IMR-90 (cell line): ENCODE measurements at regions not wholly inside any gene's neighbourhood (a gene's known extent, or its start where the extent isn't known, plus 50 kb on each side); places are given as distances from the start of the nearest gene placed in this dataset.

Source experiments
- ATAC-seq: fragments of 200-7000 bp; cut with Tn5 transposase; 2 replicates; pipeline ENCODE4 v1.9.1; 2020; ENCODE audit warnings: low read depth, mild to moderate bottlenecking, moderate library complexity
- BruUV-seq: library from RNA; stranded (reverse); fragments of 400-500 nt; replicated peaks from 2 replicates; lab custom pipeline; 2021; lab: Mats Ljungman, UMichigan
- CTCF ChIA-PET: fragments of 300-600 bp; formaldehyde crosslinking; extraction: SDS; loops from one replicate; lab custom pipeline; 2021; ENCODE audit warnings: antibody characterized with exemption; lab: Yijun Ruan, JAX
- POLR2A ChIA-PET: fragments of 300-600 bp; sonication (Branson Sonifier 250); formaldehyde crosslinking; loops from one replicate; lab custom pipeline; 2022; ENCODE audit warnings: antibody characterized with exemption; ENCODE audit not compliant: unreplicated experiment; lab: Charles Lee
- DNase-seq: peaks from one replicate; pipeline ENCODE4 v3.0.0; 2013
- H2AFZ ChIP-seq: replicated peaks from 2 replicates; pipeline ENCODE3; 2013; ENCODE audit warnings: low read length, mild to moderate bottlenecking; ENCODE audit not compliant: poor library complexity
- H2AK5ac ChIP-seq: 2 replicates; pipeline ENCODE4 v1.6.1; 2013; ENCODE audit warnings: low read depth, low read length, inconsistent platforms
- H2AK9ac ChIP-seq: replicated peaks from 2 replicates; pipeline ENCODE3; 2013; ENCODE audit warnings: mild to moderate bottlenecking, low read depth, low read length, moderate library complexity; ENCODE audit not compliant: poor library complexity
- H2BK120ac ChIP-seq: 2 replicates; pipeline ENCODE4 v1.6.1; 2013; ENCODE audit warnings: low read depth, low read length, inconsistent platforms
- H2BK15ac ChIP-seq: 3 replicates; pipeline ENCODE4 v1.6.1; 2013; ENCODE audit warnings: low read depth, low read length, inconsistent platforms
- H2BK20ac ChIP-seq: 2 replicates; pipeline ENCODE4 v1.6.1; 2013; ENCODE audit warnings: low read depth, mild to moderate bottlenecking, inconsistent platforms, low read length, moderate library complexity
- H2BK5ac ChIP-seq: 2 replicates; pipeline ENCODE4 v1.6.1; 2013; ENCODE audit warnings: mild to moderate bottlenecking, low read depth, low read length, inconsistent platforms; ENCODE audit not compliant: poor library complexity, severe bottlenecking
- H3K14ac ChIP-seq: replicated peaks from 2 replicates; pipeline ENCODE4 v1.6.1; 2013; ENCODE audit warnings: low read depth, low read length, inconsistent platforms
- H3K18ac ChIP-seq: 2 replicates; pipeline ENCODE4 v1.6.1; 2013; ENCODE audit warnings: low read depth, low read length, control low read depth
- H3K23ac ChIP-seq: 2 replicates; pipeline ENCODE4 v1.6.1; 2013; ENCODE audit warnings: low read depth, low read length, inconsistent platforms
- H3K27ac ChIP-seq: 2 replicates; pipeline ENCODE4 v1.5.1; 2013; ENCODE audit warnings: mild to moderate bottlenecking, control low read depth, low read length; ENCODE audit not compliant: insufficient read depth
- H3K27me3 ChIP-seq: 2 replicates; pipeline ENCODE4 v1.6.1; 2013; ENCODE audit warnings: low read length; ENCODE audit not compliant: control insufficient read depth, insufficient read depth
- H3K36me3 ChIP-seq: 2 replicates; pipeline ENCODE4 v1.6.1; 2013; ENCODE audit warnings: low read length, mixed read lengths; ENCODE audit not compliant: control insufficient read depth, insufficient read depth
- H3K4ac ChIP-seq: 2 replicates; pipeline ENCODE4 v1.6.1; 2013; ENCODE audit warnings: low read depth, low read length, inconsistent platforms
- H3K4me1 ChIP-seq: 2 replicates; pipeline ENCODE4 v1.6.1; 2013; ENCODE audit warnings: low read length, mixed read lengths; ENCODE audit not compliant: control insufficient read depth, insufficient read depth
- H3K4me2 ChIP-seq: 2 replicates; pipeline ENCODE4 v1.6.1; 2013; ENCODE audit warnings: low read depth, mild to moderate bottlenecking, control low read depth, low read length, moderate library complexity
- H3K4me3 ChIP-seq: 2 replicates; pipeline ENCODE4 v1.5.1; 2013; ENCODE audit warnings: low read depth, mild to moderate bottlenecking, control low read depth, low read length, moderate library complexity; ENCODE audit not compliant: insufficient read depth
- H3K56ac ChIP-seq: 2 replicates; pipeline ENCODE4 v1.6.1; 2013; ENCODE audit warnings: low read length, inconsistent platforms; ENCODE audit not compliant: insufficient read depth; ENCODE audit errors: extremely low read depth
- H3K79me1 ChIP-seq, 2 experiments: 2 replicates each; pipeline ENCODE4 v1.6.1; 2013; ENCODE audit warnings: low read length in 2 of 2, inconsistent platforms in 1 of 2, low read depth in 1 of 2
- H3K9ac ChIP-seq: 2 replicates; pipeline ENCODE4 v1.6.1; 2013; ENCODE audit warnings: low read depth, low read length, control low read depth
- H3K9me1 ChIP-seq: 2 replicates; pipeline ENCODE4 v1.6.1; 2013; ENCODE audit warnings: low read length, inconsistent platforms; ENCODE audit not compliant: insufficient read depth
- H3K9me3 ChIP-seq: 2 replicates; pipeline ENCODE4 v1.6.1; 2013; ENCODE audit warnings: low read length; ENCODE audit not compliant: control insufficient read depth, insufficient read depth
- H4K20me1 ChIP-seq: 2 replicates; pipeline ENCODE4 v1.6.1; 2013; ENCODE audit warnings: low read length, inconsistent platforms; ENCODE audit not compliant: insufficient read depth
- H4K5ac ChIP-seq: 2 replicates; pipeline ENCODE4 v1.6.1; 2013; ENCODE audit warnings: mild to moderate bottlenecking, low read depth, low read length, control low read depth
- H4K8ac ChIP-seq, 2 experiments: 2 replicates each; pipeline ENCODE4 v1.6.1; 2013; ENCODE audit warnings: low read depth in 2 of 2, low read length in 2 of 2, control low read depth in 1 of 2, inconsistent platforms in 1 of 2
- H4K91ac ChIP-seq: 2 replicates; pipeline ENCODE4 v1.6.1; 2013; ENCODE audit warnings: low read depth, low read length, inconsistent platforms; ENCODE audit not compliant: insufficient read depth
- BHLHE40 ChIP-seq: fragments of 150-350 bp; IDR thresholded peaks from 2 replicates; pipeline ENCODE4 v1.6.1; 2016; ENCODE audit warnings: mild to moderate bottlenecking, low read depth, low read length
- CEBPB ChIP-seq: IDR thresholded peaks from 2 replicates; pipeline ENCODE4 v1.6.1; 2012; ENCODE audit warnings: low read depth, low read length, improper control_type of control experiment
- CHD1 ChIP-seq: IDR thresholded peaks from 2 replicates; pipeline ENCODE4 v1.6.1; 2012; ENCODE audit warnings: low read depth, low read length, improper control_type of control experiment
- ELK1 ChIP-seq: fragments of 150-350 bp; IDR thresholded peaks from 2 replicates; pipeline ENCODE4 v1.6.1; 2016; ENCODE audit warnings: low read depth, mild to moderate bottlenecking, low read length, moderate library complexity, borderline replicate concordance
- MAFK ChIP-seq: IDR thresholded peaks from 2 replicates; pipeline ENCODE4 v1.6.1; 2012; ENCODE audit warnings: low read depth, low read length, improper control_type of control experiment
- MAZ ChIP-seq: IDR thresholded peaks from 2 replicates; pipeline ENCODE4 v1.6.1; 2012; ENCODE audit warnings: low read depth, mild to moderate bottlenecking, low read length, improper control_type of control experiment, moderate library complexity, borderline replicate concordance
- MXI1 ChIP-seq: IDR thresholded peaks from 2 replicates; pipeline ENCODE4 v1.6.1; 2012; ENCODE audit warnings: low read depth, mild to moderate bottlenecking, low read length, moderate library complexity, borderline replicate concordance
- POLR2A ChIP-seq: IDR thresholded peaks from 2 replicates; pipeline ENCODE4 v1.6.1; 2012; ENCODE audit warnings: mild to moderate bottlenecking, low read depth, low read length
- RAD21 ChIP-seq: IDR thresholded peaks from 2 replicates; pipeline ENCODE4 v1.6.1; 2012; ENCODE audit warnings: low read length, improper control_type of control experiment
- RCOR1 ChIP-seq: IDR thresholded peaks from 2 replicates; pipeline ENCODE4 v1.6.1; 2012; ENCODE audit warnings: mild to moderate bottlenecking, low read length, improper control_type of control experiment; ENCODE audit not compliant: insufficient replicate concordance
- RFX5 ChIP-seq: IDR thresholded peaks from 2 replicates; pipeline ENCODE4 v1.8.0; 2012; ENCODE audit warnings: low read depth, mild to moderate bottlenecking, low read length, moderate library complexity
- SMC3 ChIP-seq: fragments of 150-350 bp; IDR thresholded peaks from 2 replicates; pipeline ENCODE4 v1.6.1; 2016; ENCODE audit warnings: low read depth, mild to moderate bottlenecking, antibody characterized with exemption, low read length, moderate library complexity
- USF2 ChIP-seq: fragments of 150-350 bp; IDR thresholded peaks from 2 replicates; pipeline ENCODE4 v1.6.1; 2017; ENCODE audit warnings: mild to moderate bottlenecking, antibody characterized with exemption, low read length, low read depth
- WGBS, 2 experiments: methylation state at CpG; one replicate each; pipeline versions ENCODE4 v1.1.5 to v1.1.7; 2013; ENCODE audit warnings: missing lambda C conversion rate in 2 of 2; ENCODE audit not compliant: insufficient read length in 1 of 2; ENCODE audit errors: extremely low coverage in 2 of 2; 5-methylcytosine and 5-hydroxymethylcytosine counted together
- dilution Hi-C: fragments of 300-500 bp; cut with HindIII; formaldehyde crosslinking; loops from one replicate; pipeline ENCODE4 v1.14.3; 2018; ENCODE audit warnings: low sequenced_read_pairs; ENCODE audit not compliant: unreplicated experiment
- in situ Hi-C: fragments of 300-500 bp; cut with MboI; formaldehyde crosslinking; loops from 3 replicates; pipeline ENCODE4 v1.14.3; 2019; ENCODE audit warnings: low sequenced_read_pairs, inconsistent platforms, mixed read lengths
- intact Hi-C: fragments of 100-400 bp; cut with micrococcal nuclease; formaldehyde crosslinking; loops from 2 replicates; pipeline ENCODE4 v1.10.0; 2022

GRCh38 chr4:30957706-30958105 is 237.5 kb downstream of the PCDH7 start:
- H2AK5ac ChIP-seq, result no peak overlapping the region
- H2AK9ac ChIP-seq, result no peak overlapping the region
- POLR2A ChIA-PET, result no interaction called here
- H3K23ac ChIP-seq, result no peak overlapping the region
- H2BK15ac ChIP-seq, result no peak overlapping the region
- ATAC-seq (no peak), DNase-seq (no peak)
- H3K18ac ChIP-seq, result no peak overlapping the region
- H3K4ac ChIP-seq, result no peak overlapping the region
- no peaks in the 10 kb centered on the region for H3K9me1 ChIP-seq
- no peak overlapping the region for H2BK20ac ChIP-seq
- H3K14ac ChIP-seq, result no peak overlapping the region
- no peak overlapping the region for H4K5ac ChIP-seq
- CTCF ChIA-PET, result interaction anchor here (0.6 to 0.9 kb wide), 2 partner anchors 121 to 236 kb away, joined by 3 read pairs; no protein-coding TSS in a partner anchor
- H4K8ac ChIP-seq, result no peak overlapping the region
- H4K20me1 ChIP-seq, result no peaks in the 10 kb centered on the region
- H2BK5ac ChIP-seq, result no peak overlapping the region
- H3K4me1 ChIP-seq, result no peaks in the 10 kb centered on the region
- H3K79me1 ChIP-seq, result no peaks in the 10 kb centered on the region
- H3K36me3 ChIP-seq, result no peaks in the 10 kb centered on the region
- intact Hi-C loops (no loop called here), dilution Hi-C loops (no loop called here), in situ Hi-C loops (no loop called here)
- H3K27ac ChIP-seq, result no peak overlapping the region
- no peak for TF ChIP-seq RCOR1
- TF ChIP-seq CHD1, result no peak
- TF ChIP-seq MXI1, result no peak
- no peak for TF ChIP-seq POLR2A
- TF ChIP-seq USF2, result no peak
- no peak for TF ChIP-seq SMC3
- no peak for TF ChIP-seq RFX5
- TF ChIP-seq BHLHE40, result no peak
- no peak for TF ChIP-seq ELK1
- TF ChIP-seq RAD21, result no peak
- TF ChIP-seq MAZ, result no peak
- no peak for TF ChIP-seq CEBPB
- no peak for TF ChIP-seq MAFK
- H3K27me3 ChIP-seq, result no peaks in the 10 kb centered on the region
- no peak overlapping the region for H3K56ac ChIP-seq
- BruUV-seq, result no TSS peak
- no peak overlapping the region for H3K4me3 ChIP-seq
- no peaks in the 10 kb centered on the region for H3K9me3 ChIP-seq
- no peak overlapping the region for H2AFZ ChIP-seq
- no peak overlapping the region for H3K4me2 ChIP-seq
- no CpG with 5 or more reads among the region's 4 CpGs for WGBS, 2 experiments
- no peak overlapping the region for H4K91ac ChIP-seq
- H3K9ac ChIP-seq, result no peak overlapping the region
- H2BK120ac ChIP-seq, result no peak overlapping the region
